Glomerular endothelial cell (primary cell): ENCODE measurements at regions not wholly inside any gene's neighbourhood (a gene's known extent, or its start where the extent isn't known, plus 50 kb on each side); places are given as distances from the start of the nearest gene placed in this dataset.
"Not testable (repeated sequence)": the region's sequence is repeated elsewhere in the genome, so short reads cannot be mapped to it uniquely, and the experiment has no call there.

Experiments used
- DNase-seq: peaks from one replicate; pipeline ENCODE4 v3.0.0-alpha.2; 2011; ENCODE audit warnings: low read depth, low spot score; ENCODE audit errors: extremely low read depth

DNA sequence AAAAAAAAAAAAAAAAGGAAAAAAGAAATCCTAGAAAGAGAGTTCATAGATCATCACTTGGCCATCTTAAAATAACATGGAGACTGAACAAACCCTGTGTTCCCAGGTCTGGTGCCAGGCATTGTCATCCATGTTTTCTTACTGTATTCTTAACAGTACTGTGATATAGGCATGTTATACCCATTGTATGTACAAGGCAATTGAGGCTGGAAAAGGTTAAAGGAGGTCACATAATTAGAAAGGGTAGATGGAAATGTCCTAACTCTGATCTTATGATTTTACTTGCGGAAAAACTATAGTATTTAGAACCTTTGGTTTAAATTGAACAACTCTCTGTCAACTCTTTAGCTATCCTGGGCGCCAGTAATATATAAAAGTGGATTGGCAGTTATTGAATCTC is 478.2 kb upstream of the RGS6 start:
- DNase-seq = no peak

DNA sequence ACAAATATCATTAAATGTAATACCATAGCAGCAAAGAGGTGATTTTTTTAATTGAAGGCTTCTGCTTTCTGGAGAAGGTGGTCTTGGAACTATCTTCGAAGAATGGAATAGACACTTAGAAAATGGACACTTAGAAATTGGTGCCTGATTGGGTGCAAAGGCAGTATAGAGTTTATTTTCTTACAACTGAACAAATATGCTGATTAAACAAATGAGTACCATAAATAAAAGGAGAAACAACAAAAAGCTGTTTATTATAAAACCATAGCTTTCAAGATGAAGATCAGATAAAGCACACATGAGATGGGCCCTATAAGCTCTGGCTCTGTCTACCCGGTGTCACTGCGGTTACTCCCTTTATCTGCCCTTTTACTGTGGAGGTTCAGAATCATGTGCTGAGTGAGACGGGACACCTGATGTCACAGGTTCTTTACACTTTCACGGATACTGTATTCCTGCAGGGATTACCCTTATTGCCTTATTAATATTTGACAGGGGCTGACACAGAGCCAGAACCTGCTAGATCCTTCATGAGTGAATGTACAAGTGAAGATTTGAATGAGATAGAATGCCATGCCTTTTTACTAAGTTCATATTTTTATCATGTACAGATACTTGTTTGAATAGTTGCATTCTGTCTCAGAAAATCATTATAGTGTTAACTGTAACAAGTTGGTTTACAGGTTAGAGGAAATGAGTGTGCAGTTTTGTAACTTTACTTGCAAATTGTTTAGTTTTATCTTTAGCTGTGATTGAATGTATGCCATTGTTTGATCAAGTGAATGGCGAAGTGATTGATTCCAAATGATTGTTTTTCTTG is 477.5 kb upstream of the RGS6 start:
- DNase-seq = no peak

DNA sequence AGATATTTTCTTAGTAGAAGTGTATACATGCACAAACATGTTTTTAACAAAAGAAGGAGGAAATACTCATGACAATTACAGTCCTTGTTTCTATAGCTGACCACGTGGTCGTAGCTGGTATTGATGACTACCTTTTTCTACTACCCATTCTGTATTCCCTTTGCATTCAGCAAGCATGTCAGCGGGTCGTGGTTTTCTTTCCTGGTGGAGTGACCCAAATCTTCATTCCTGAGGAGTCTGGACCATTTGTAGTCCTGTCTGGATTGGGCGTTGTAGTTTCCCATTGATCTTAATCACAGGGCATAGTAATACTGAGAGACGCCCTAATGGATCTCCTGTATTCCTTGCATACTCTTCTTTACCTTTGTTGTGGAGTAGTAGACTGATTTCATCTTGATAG is 472.1 kb upstream of the RGS6 start:
- no peak for DNase-seq

DNA sequence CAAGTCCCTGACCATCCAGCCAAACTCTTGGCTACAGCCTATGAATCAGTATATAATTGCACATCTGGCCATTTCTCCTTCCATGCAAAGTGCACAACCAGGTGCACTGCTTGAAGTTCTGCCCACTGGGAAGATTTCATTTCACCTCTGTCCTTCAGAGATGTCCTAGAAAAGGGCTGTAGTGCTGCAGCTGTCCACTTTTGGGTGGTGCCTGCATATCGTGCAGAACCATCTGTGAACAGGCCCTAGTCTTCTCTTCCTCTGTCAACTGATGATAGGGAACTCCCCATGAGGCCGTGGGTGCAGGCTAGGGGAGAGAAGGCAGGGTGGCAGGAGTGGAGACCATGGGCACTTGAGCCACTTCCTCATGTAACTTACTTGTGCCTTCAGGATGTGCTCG is 470.6 kb upstream of the RGS6 start:
- DNase-seq = not testable (repeated sequence)

DNA sequence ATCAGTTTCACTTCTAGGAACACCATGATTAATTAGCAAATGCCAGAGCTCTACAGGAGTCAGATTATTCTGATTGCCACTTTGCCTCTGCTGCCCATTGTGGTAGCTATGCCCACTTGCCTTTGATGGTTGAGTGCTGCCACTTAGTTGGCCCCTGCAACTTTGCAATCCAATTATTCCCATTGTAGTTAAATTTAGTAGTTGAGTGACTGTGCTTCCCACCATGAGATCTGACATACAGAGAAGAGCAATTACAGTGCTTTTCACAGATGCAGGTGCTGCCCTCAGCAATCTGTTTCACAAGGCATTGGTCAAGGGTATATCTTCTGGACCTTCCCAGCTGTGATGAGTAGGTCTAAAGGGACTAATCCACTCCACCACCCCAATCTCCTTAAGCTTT is 468.4 kb upstream of the RGS6 start:
- DNase-seq = no peak

DNA sequence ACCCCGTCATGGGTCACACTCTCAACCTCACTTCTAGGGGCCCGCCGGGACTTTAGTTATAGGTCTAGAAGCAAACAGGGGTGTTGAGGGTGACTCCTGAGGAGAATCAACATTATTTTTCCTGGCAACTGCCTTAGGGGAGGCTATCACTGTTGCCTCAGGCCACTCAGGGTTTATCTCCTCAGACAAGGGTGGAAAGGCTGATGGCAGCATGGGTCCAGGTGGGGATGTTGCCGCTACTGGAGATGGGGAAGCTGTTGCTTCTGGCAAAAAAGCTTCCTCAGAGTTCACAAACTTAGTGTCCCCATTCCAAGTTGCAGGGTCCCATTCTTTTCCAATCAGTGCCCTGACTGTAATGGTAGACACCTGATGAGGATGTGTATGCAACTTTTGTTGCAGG is 467.4 kb upstream of the RGS6 start:
- DNase-seq = no peak

DNA sequence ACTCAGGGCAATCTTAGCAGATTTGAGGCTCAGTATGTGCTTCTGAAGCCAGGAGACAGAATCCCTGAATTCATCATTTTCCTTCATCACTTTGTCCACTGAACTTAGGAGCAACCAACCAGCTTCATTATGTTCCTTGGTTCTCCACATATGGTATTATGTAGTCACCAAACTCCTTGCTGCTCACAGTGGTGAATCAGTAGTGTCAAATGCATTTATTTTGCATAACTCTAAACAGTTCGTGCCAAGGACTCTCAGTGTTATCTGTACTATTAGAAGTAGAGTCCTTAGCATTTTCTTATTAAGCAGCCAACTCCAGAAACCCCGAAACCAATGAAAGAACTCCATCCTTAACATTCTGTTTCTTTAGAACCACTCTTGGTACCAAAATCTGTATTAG is 466.9 kb upstream of the RGS6 start:
- no peak for DNase-seq

DNA sequence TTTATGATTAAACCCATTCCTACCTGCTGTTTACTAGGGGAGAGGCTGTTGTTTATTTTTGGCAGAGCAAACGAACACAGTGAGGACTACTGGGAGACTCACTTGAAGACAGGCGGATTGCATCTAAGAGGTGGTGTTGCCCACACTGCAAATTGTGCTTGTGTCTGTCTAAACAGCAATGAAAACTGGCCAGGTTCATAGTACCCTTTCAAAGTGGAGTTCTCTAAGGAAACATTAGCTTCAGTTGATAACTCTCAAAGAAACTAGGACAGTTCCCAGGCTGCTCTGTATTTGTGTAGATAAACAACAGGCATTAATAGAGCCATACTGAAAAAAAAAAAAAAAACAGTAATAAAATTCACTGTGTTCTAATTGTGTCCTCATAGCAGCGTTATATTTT is 466.0 kb upstream of the RGS6 start:
- no peak for DNase-seq

DNA sequence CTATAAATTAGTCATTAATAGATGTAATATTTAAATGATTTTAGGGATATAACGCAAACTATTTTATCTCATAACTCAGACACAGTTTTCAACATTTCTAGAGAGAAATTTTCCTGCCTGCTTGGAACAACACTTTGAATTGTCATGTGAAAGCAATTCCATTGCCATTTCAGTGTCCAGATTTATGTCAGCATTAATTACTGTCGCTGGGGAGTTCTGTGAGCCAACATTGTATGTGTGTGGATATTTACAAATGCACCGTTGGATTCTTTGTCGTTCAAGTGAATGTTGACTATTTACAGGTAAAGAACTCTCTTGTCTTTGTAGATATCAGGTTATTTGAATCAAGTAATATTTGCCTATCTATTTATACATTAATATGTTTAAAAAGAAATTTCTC is 465.3 kb upstream of the RGS6 start:
- DNase-seq = no peak

DNA sequence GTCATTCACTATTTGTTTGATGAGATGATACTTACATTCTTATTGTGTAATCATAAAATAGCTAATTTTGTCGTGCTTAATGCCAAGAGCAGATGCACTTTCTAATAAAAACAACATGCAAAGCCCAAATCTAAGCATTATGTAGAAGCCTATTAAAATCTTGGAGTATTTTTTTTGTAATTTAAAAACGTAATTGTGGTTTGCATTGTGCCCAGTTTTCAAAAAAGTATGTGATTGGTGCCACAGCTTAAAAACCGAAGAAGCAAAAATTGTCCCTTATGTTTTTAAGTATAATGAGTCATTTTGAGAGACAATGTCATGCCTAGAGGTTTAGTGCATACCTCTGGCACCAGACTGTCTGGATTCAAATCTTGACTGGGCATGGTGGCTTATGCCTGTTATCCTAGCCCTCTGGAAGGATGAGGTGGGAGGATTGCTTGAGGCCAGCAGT is 464.8 kb upstream of the RGS6 start:
- DNase-seq = no peak

DNA sequence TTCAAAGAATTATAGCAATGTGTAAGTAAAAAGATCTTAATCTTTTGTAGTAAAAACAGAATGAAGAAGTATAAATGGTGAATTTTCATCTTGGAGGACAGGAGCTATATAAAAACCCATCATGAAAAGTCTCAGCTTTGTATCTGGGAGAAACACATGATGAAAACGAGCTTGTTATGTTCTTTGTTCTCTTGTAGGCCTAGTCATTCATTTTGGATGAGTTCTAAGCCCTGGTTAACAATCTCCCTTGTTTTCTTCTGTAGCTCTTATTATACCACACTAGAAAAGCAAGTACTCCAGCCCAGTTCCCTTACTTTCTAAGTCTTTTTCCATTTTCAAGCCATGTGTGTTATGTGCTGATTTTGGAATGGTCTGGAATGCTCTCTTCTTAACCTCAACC is 463.5 kb upstream of the RGS6 start:
- DNase-seq = no peak

DNA sequence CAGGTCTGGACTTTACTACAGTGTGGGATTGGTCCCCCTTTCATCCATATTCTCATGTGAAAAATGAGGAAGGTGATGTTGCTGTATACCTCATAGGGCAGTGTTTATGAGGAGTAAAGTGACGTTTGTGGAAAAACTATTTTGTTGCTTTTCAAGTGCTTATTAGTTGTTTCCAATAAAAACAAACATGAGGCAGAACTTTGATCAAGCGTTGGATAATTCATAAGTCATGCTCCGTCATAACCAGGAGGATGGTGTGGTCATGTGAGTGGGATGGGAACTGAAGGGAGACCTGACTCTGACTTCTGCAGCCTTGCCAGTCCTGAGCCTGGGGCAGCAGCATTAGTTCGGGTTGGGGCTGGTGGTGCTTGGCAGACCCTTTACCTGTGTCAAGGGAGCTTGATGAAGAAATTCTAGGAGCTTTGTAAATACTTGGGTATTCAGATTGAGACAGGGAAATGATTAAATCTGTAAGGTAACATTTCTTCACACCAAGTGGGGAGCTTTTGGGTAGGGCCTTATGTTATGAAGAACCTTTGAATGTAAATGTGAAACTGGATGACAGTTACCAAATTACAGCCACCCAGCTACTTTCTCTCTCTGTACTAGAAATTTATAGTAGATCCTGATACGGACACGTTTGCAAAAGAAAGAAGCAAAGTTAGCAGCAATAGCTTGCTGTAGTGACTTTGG is 462.4 kb upstream of the RGS6 start:
- DNase-seq = no peak

DNA sequence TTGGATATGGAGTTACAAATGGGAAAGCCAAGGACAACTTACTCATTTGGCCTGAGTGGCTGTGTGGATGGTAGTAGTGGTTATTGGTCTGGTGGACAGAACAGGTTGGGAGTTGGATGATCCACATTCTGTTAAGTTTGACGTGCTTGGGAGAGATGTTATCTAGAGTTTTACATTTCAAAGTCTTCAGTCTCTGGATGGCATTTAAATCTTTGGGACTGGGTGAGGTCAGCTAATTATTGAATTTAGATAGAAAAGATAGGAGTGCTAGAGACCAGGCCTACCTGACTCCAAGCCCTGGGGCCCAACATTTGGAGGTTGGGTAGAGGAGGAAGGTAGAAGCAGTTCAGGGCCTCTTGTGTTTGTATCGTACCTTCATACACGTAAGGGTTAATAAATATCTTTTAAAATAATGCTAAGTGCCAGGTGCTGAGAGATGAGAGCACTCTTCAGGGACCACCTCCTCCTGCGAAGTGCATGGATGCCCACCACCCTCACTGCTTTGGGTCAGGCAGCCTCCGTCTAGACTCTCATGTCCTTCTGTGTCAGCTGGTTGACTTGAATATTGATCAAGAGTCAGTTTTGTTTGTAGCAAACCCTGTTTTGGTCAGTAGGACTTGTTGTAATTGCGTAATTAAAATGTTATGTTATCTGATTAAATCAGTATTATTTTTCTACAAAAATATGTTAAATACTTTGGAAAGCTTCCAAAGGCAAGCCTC is 460.4 kb upstream of the RGS6 start:
- no peak for DNase-seq

DNA sequence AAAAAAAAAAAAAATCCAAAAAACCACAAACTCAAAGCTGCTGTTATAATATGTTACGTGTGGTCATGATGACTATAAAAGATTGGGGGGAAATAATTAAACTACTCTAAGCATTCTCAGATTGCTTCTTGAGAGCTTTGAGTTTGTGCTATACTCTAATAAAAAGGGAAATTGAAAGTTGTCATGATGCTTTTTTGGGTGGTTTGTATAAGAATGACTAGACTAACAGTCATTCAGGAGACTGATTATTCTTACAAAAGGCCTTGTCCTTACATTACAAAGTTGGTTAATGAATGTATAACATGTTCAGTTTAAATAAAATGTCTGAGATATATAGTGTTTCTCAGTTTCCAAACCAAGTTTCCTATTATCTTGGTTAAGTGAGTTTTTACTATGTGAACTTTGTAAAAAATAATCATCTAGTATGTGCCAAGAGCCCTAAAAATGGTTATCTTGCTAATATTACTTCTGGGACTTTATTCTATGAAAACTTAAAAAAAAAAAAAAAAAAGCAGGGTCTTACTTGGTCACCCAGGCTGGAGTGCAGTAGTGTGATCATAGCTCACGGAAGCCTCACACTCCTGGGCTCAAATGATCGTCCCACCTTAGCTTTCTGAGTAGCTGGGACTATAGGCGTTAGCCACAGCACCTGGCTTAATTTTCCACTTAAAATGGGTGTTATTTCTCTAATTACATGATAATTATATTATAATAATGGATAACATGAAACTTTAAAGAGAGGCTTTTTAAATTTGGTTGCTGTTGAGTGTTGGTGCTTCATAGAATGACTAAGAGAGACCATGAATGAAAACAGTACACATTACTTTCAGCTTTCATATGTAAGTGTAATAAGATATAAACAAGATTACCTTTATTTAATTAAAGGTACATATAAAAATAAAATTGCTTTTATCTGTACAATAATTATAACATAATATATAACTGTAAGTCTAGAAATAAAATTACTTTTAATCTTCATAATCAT is 459.6 kb upstream of the RGS6 start:
- no peak for DNase-seq

DNA sequence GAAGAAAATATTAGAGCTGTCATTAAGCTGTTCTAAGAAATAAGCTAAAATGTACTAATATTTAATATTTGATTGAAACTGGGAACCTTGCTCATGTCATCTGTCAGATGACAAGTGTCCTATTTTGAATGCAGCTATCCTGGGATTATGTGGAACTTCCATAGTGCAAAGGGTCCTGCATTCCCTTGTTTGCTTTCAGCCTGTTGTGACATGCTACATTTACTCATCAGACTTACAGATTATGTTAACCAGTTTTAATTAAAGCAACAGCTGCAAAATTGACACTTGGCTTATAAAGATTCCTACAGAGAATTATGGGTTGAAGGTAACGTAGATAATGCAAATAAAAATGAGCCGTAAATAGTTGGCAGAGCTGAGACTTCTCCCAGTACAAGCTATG is 458.4 kb upstream of the RGS6 start:
- no peak for DNase-seq

DNA sequence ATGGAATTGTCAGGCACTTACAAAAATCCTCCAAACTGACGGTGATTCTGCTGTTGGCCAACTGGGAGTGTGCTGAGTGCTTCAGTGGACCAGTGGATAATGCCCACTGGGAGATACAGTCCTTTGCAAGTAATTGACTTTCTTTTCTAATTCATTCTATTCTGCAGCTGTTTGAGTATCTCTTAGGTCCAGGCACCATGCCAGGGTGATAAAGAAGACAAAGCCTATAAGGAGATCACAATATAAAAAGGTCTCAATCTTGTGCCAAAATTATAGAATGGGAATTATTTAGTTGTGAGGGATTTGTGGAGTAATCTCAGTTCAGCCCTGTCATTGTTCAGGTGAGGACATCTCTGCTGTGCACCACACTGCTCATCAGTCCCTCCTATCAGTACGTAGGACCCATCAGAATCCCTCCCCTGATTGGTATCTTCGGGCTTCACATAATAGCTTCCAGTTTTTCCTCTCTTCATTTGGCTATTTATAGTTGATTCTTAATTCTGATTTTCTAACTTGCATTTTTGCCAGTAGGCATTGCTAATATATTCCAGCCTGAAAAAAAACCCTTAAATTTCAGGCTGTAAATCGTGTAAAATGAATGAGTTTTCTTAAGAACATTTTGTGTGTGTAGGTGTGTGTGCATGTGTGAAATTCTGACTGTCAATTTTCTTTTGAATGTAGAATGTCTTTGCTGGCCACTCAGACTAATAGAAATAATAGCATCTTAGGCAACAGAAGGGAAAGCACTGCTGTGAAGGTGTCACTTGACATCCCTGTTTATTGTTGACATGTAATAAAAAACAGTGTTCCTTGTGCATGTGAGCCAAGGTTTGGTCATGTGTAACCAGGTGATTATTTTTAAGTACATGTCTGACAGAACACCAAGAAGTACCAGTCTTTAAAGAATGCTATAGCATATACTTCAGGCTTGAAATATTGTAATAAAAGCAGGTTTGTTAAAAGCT is 457.6 kb upstream of the RGS6 start:
- DNase-seq = no peak

DNA sequence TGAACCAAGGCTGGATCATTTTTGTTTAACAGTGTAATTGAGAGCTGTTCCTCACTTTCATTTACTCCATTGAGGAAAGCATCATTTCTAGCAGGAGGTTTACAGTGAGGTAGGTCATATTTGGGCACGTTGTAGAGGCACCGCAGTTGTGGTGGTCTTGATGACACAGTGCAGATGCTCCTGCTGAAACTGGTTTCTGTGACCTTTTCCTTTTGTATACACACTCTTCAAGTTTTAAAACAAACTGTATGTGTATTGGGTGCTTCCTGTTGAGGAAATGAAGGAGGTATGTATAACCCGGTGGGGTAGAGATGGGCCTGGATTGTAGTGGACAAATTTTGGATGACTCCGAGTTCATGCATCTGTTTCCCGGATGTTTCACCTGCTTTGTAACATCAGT is 456.3 kb upstream of the RGS6 start:
- DNase-seq = no peak

DNA sequence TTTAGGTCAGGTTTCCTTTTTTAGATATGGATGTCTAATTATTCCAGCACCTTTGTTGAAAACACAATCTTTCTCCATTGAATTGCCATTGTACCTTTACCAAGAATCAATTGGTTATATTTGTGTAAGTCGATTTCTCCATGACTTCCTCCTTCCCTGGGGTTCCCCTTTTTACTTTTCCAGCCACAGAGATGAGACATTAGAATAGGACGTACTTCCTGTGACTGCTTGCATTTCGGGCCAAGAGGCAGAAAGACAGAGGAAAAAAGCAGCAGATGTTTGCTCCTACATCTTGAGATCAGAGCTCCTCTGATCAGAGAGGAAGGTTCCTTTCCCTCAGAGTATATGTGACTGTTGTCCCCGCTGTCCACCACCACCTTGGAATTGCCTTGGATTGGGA is 453.7 kb upstream of the RGS6 start:
- no peak for DNase-seq

DNA sequence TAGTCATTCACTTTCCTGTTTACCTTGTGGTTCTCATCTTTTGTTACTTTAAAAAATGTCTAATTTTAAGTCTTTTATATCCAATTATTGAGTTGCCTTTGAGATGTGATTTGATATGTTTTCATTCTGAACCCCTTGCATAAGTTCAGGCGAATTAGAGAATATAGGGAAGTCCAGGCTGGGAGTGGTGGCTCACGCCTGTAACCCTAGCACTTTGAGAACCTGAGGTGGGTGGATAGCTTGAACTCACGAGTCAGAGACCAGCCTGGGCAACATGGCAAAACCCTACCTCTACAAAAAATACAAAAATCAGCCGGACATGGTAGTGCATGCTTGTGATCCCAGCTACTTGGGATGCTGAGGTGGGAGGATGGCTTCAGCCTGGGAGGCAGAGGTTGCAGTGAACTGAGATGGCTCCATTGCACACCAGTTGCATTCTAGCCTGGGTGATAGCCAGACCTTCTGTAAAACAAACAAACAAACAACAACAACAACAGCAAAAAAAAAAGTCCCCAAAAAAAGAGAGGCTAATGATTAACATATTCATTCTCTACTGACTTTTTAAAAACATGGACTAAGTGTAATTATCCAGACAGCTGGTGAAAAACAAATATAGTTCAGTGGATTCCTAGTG is 451.1 kb upstream of the RGS6 start:
- no peak for DNase-seq
